AG09319 (cell line): ENCODE measurements at regions not wholly inside any gene's neighbourhood (a gene's known extent, or its start where the extent isn't known, plus 50 kb on each side); places are given as distances from the start of the nearest gene placed in this dataset.

Experiments
- DNase-seq: peaks from one replicate; pipeline ENCODE4 v3.0.0-alpha.2; 2010; ENCODE audit warnings: low read depth; ENCODE audit errors: extremely low read depth
- CTCF ChIP-seq: IDR thresholded peaks from 2 replicates; pipeline ENCODE4 v1.5.1; 2011; ENCODE audit warnings: low read depth, mild to moderate bottlenecking, inconsistent platforms, low read length, moderate library complexity

DNA sequence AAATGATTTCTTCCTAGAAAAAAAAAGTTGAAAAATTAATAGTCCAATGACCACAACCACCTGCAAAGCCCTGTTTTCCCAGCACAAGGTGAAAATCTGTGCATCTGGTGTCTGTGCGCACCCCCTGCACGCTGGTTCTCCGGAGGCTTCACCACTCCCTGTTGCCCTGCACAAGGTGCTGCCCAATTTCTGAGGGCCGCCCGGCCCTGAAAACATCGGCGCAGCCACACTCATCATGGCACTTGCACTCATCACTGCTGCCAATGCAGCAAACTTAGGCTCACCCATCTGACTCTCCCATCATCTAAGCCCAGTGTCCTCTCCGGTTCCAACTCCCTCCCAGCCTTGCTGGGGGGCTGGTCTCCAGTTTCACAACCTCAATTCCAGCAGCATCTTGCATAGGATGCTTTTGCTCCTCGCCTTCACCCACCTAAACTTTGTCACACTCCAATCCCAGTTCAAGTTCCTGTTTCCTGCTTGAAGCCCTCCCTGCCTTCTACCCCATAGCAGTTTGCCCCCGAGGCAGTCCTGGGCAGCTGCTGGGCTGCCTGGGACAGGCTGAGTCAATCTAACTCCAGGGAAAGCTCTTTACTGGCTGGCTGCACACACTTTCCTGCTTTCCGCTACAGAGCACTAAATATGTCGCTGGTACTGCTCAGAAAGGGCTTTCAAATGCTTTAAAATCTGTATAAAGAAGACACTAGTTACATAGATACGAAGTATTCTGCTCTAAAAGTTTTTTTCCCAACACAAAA, 522.5 kb upstream of the ID2 start:
- no peak for TF ChIP-seq CTCF
- DNase-seq: no peak

GRCh38 chr2:8159966-8160603, 521.8 kb upstream of the ID2 start:
- TF ChIP-seq CTCF: no peak
- DNase-seq: no peak

DNA sequence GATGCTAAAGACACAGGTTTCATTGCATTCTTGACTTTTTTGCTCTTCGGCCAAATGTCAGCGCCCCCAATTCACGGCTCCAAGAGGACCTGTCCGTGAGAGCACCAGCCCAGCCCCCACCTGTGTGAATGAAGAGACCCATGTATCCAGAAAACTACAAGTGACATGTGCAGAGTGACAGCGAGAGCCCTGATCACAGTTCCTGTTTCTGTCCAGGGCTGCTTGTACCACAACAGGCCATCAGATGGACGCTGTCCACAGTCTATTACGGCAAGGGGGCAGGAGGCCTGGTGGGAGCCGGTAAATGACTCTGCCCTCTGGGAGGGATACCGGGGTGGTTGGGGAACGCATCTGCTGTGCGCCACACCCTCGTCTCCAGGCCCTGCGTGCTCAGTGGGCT, 520.9 kb upstream of the ID2 start:
- no peak for DNase-seq
- TF ChIP-seq CTCF: no peak

DNA sequence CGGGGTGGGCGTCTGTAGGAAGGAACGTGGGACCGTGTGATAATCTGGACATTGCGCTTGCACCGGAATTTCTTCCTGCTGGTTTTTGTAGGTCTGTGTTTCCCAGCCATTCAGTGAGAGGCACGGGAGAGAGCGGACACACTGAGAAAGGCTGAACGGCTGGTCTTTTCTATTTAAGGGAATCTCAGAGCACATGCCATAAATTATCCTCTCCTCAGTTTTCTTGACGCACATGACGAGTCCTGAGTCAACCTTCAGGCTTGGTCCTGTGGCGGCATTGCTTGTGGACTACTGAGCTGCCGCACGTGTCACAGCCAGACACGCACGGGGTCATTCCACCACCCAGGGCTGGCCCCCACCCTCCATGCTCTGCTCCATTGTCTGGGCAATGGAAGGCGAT, 519.3 kb upstream of the ID2 start:
- TF ChIP-seq CTCF: no peak
- DNase-seq: no peak

GRCh38 chr2:8165550-8165949, 516.3 kb upstream of the ID2 start:
- DNase-seq: no peak
- TF ChIP-seq CTCF: no peak

GRCh38 chr2:8168022-8168717, 513.7 kb upstream of the ID2 start:
- TF ChIP-seq CTCF: no peak
- DNase-seq: no peak

GRCh38 chr2:8168876-8169424, 512.9 kb upstream of the ID2 start:
- no peak for TF ChIP-seq CTCF
- DNase-seq: no peak
